ENCODE measurements at regions not wholly inside any gene's neighbourhood (a gene's known extent, or its start where the extent isn't known, plus 50 kb on each side); places are given as distances from the start of the nearest gene placed in this dataset.

DNA sequence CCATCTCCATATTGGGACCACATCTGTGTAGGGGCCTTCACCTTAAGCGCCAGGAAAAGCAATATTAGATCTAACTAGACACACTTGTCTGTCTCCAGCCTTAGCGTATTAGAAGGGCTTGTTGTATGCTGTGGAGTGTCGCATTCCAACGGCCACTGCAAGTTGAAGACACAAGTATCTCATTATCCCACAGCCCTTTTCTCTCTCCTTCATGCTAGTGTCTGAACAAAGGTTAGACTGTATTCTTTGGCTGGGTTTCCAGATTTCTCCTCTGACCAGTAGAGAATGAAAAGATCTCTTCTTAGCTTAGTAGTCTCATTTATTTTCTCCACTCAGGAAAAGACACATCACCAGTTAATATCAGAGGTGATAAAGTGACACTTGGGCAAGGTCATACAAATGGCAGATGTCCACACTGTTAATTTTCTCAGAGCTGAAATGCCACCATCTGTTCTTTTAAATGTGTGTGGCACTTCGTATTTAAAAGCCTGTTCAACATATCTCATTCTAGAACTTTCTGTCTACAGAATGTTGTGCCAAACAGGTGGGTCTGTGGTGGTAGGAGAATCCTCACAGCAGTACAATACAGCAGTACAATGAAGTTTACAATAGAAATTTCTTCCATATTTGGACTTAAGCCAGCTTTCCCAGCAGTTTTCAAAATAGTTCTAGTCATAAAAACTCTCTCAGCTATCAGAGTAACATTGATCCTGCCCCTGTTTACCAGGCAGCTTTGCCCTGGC, 94.0 kb upstream of the ITGA6 start:
- TF ChIP-seq, protein P1, sequence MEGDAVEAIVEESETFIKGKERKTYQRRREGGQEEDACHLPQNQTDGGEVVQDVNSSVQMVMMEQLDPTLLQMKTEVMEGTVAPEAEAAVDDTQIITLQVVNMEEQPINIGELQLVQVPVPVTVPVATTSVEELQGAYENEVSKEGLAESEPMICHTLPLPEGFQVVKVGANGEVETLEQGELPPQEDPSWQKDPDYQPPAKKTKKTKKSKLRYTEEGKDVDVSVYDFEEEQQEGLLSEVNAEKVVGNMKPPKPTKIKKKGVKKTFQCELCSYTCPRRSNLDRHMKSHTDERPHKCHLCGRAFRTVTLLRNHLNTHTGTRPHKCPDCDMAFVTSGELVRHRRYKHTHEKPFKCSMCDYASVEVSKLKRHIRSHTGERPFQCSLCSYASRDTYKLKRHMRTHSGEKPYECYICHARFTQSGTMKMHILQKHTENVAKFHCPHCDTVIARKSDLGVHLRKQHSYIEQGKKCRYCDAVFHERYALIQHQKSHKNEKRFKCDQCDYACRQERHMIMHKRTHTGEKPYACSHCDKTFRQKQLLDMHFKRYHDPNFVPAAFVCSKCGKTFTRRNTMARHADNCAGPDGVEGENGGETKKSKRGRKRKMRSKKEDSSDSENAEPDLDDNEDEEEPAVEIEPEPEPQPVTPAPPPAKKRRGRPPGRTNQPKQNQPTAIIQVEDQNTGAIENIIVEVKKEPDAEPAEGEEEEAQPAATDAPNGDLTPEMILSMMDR (IDR thresholded peaks at IDR 0.05; ENCODE audit: low read depth, low read length), result no peak
- H3K4me3 ChIP-seq (replicated peaks in 1 of 2; ENCODE audit: low read depth in 2 of 2, low read length in 2 of 2), result no peak overlapping the region
- DNase-seq (ENCODE audit: low read depth in 2 of 2), result no peak

DNA sequence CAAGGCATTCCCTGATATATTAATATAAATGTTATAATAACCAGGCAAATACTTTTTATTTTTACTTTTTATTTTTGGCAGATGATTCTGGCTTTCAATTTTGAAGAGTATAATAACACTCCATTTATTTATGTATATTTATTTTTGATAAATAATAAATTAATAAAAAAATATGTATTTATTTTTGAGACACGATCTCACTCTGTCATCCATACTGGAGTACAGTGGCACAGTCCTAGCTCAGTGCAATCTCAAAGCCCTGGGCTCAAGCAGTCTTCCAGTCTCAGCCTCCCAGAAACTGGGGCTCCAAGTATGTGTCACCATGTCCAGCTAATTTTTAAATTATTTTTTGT, 93.4 kb upstream of the ITGA6 start:
- no peak overlapping the region for H3K4me3 ChIP-seq (replicated peaks in 1 of 2; ENCODE audit: low read depth in 2 of 2, low read length in 2 of 2)
- DNase-seq (ENCODE audit: low read depth in 2 of 2), result no peak
- TF ChIP-seq, protein P1 (IDR thresholded peaks at IDR 0.05; ENCODE audit: low read depth, low read length), result no peak

DNA sequence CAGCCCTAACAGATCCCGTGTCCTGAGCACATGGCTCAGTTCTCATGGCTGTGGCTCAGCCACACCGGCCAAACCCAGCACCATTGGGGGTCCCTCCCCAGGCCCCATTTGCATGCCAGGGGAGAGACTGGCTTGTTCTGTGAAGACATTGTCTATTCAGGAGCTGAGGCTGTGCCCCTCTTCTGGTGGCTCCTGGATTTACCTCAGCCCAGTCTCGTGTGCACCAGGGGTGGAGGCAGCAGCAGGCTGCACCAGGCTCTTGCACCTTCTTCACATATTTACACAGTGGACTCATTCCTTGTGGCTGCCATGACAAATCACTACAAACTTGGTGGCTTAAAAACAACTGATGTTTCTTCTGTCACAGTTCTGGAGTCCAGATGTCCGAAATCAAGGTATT, 92.4 kb upstream of the ITGA6 start:
- no peak for DNase-seq (ENCODE audit: low read depth in 2 of 2)
- TF ChIP-seq, protein P1 (IDR thresholded peaks at IDR 0.05; ENCODE audit: low read depth, low read length), result no peak
- H3K4me3 ChIP-seq (replicated peaks in 1 of 2; ENCODE audit: low read depth in 2 of 2, low read length in 2 of 2), result no peak overlapping the region

DNA sequence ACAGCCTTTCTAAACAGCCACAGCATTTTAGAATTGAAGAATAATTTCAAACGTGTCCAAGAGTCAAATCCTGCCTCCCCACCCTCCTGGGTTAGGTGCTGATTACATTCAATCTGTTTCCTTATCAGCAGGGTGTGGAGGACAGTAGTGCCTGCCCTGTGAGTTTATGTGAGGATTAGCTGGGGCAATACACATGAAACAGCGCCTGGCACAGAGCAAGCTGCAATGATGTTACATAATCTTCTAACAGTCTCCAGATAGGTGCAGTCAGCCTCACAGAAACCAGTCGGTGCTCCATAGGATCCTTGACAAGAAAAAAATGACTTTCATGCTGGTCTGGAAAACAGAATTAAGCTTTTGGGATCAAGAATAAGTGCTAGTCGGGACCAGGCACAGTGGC, 91.7 kb upstream of the ITGA6 start:
- H3K4me3 ChIP-seq (replicated peaks in 1 of 2; ENCODE audit: low read depth in 2 of 2, low read length in 2 of 2), result no peak overlapping the region
- DNase-seq (ENCODE audit: low read depth in 2 of 2), result no peak
- TF ChIP-seq, protein P1 (IDR thresholded peaks at IDR 0.05; ENCODE audit: low read depth, low read length), result no peak

DNA sequence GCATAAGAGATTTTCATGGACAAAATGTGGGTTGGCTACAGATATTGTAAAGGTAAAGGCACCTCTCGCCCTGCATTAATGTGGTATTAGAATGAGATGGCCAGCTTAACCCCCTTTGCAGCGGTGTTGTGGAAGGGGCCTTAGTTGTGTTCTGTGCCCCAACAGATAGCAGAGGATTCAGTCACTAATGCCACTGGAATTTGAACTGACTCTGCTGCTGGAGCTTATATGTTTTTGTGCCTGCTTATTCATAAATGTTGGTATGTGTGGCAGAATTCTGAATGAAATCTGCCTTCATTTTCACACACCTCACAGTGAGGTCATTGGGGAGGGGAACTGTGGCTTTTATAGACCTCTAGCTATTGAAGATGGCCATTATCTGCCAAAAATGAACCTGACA, 90.7 kb upstream of the ITGA6 start:
- no peak overlapping the region for H3K4me3 ChIP-seq (replicated peaks in 1 of 2; ENCODE audit: low read depth in 2 of 2, low read length in 2 of 2)
- DNase-seq (ENCODE audit: low read depth in 2 of 2), result no peak
- TF ChIP-seq, protein P1 (IDR thresholded peaks at IDR 0.05; ENCODE audit: low read depth, low read length), result no peak

DNA sequence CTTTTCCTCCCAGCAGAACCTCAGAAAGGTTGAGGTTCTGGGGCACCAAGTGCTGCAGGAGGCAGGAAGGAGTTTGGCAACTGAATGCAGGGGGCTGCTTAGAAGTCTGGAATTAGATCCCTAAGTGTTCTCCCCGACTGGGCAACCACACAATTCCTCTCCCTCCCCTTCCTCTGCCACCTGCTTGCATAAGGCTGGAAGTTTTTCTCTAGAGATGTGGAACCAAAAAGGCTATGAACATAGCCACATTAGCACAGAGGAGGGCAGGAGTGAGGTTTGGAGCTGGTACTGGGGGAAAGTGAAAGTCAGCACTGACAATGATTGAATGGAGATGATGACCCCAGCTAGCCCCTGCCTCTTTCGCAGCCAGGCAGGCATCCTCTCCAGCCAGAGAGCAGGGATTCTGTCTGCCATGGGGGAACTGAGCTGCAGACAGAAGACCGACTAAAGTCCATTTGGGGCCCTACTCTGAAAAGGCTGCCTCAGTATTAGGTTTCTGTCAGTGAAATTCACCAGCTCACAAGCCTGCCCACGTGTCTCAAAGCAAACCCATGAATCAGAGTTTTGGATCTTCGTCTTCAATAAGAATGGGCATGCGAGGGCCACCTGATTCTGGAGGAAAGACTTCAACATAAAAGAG, 87.9 kb upstream of the ITGA6 start:
- no peak for DNase-seq (ENCODE audit: low read depth in 2 of 2)
- no peak overlapping the region for H3K4me3 ChIP-seq (replicated peaks in 1 of 2; ENCODE audit: low read depth in 2 of 2, low read length in 2 of 2)
- TF ChIP-seq, protein P1 (IDR thresholded peaks at IDR 0.05; ENCODE audit: low read depth, low read length), result no peak
